Smooth muscle cell (in vitro differentiated cells): ENCODE measurements at regions not wholly inside any gene's neighbourhood (a gene's known extent, or its start where the extent isn't known, plus 50 kb on each side); places are given as distances from the start of the nearest gene placed in this dataset.

ENCODE experiments used
- DNase-seq: peaks from one replicate; lab custom pipeline; 2025; ENCODE audit not compliant: unreplicated experiment; lab: John Stamatoyannopoulos, UW
- H2AFZ ChIP-seq: fragments of 200-600 bp; sonication (generic); 2 replicates; pipeline ENCODE4 v1.6.0; 2016; ENCODE audit warnings: antibody characterized with exemption, low read depth, mild to moderate bottlenecking
- H3F3A ChIP-seq: fragments of 200-600 bp; sonication (generic); 2 replicates; pipeline ENCODE4 v1.6.0; 2017; ENCODE audit warnings: antibody characterized with exemption, low read depth
- H3K27ac ChIP-seq: fragments of 200-600 bp; sonication (generic); 2 replicates; pipeline ENCODE4 v1.5.1; 2016; ENCODE audit warnings: low read depth, mild to moderate bottlenecking
- H3K27me3 ChIP-seq: fragments of 200-600 bp; sonication (generic); 2 replicates; pipeline ENCODE4 v1.6.1; 2016; ENCODE audit warnings: low read depth, mild to moderate bottlenecking
- H3K36me3 ChIP-seq: fragments of 200-600 bp; sonication (generic); 2 replicates; pipeline ENCODE4 v1.5.1; 2016; ENCODE audit warnings: low read depth
- H3K4me1 ChIP-seq: fragments of 200-600 bp; sonication (generic); 2 replicates; pipeline ENCODE4 v1.5.1; 2016; ENCODE audit warnings: low read depth
- H3K4me2 ChIP-seq: fragments of 200-600 bp; sonication (generic); 2 replicates; pipeline ENCODE4 v1.6.0; 2016; ENCODE audit warnings: mild to moderate bottlenecking
- H3K4me3 ChIP-seq: fragments of 200-600 bp; sonication (generic); 2 replicates; pipeline ENCODE4 v1.5.1; 2016; ENCODE audit warnings: mild to moderate bottlenecking
- H3K79me2 ChIP-seq: fragments of 200-600 bp; sonication (generic); 2 replicates; pipeline ENCODE4 v1.6.0; 2016; ENCODE audit warnings: low read depth, mild to moderate bottlenecking
- H3K9ac ChIP-seq: fragments of 200-600 bp; sonication (generic); 2 replicates; pipeline ENCODE4 v1.6.0; 2016; ENCODE audit warnings: low read depth
- H3K9me3 ChIP-seq: fragments of 200-600 bp; sonication (generic); replicated peaks from 2 replicates; pipeline ENCODE4 v1.5.1; 2016; ENCODE audit warnings: low read depth
- H4K20me1 ChIP-seq: fragments of 200-600 bp; sonication (generic); 2 replicates; pipeline ENCODE4 v1.6.0; 2016; ENCODE audit warnings: low read depth
- CTCF ChIP-seq: fragments of 200-600 bp; sonication (generic); IDR thresholded peaks from 2 replicates; pipeline ENCODE4 v1.5.1; 2017; ENCODE audit warnings: borderline replicate concordance, mild to moderate bottlenecking, antibody characterized with exemption; ENCODE audit not compliant: insufficient read depth, poor library complexity, severe bottlenecking
- WGBS: methylation state at CpG from one replicate; pipeline ENCODE4 v1.1.7; 2016; ENCODE audit warnings: low lambda C conversion rate; 5-methylcytosine and 5-hydroxymethylcytosine counted together

DNA sequence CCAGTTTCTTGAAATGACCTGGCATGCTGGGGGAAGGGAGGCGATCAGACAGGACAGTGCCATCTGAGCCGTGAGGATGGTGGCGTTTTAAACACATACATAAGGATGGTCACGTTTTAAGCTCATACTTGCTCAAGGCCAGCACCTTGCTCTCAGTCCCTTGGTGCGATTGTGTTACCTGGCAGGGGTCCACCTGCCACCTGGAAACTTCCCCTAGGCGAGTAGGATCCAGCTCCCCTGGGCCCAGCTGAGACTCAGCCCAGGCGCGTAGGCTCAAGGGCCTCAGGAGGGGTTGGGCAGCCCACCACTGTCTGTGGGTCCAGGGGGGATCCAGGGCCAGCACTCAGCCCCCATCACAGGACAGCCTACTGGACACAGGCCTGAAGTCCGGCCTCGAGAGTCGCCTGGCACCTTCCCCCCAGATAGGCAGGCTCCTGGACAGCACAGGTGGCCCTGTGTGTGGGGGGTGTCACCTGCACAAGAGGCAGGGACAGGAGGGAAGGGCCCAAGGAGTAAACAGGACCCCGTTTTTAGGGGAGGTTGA is 185.8 kb downstream of the BRD1 start:
- no peak overlapping the region for H3K9ac ChIP-seq
- no peak for TF ChIP-seq CTCF
- no peak overlapping the region for H3K4me3 ChIP-seq
- 94% methylated on average over 12 of the region's 12 CpGs for WGBS
- H3K36me3 ChIP-seq, result no peaks in the 10 kb centered on the region
- no peaks in the 10 kb centered on the region for H3K27me3 ChIP-seq
- no peaks in the 10 kb centered on the region for H4K20me1 ChIP-seq
- no peaks in the 10 kb centered on the region for H3K79me2 ChIP-seq
- no peaks in the 10 kb centered on the region for H3K9me3 ChIP-seq
- H2AFZ ChIP-seq, result no peak overlapping the region
- no peaks in the 10 kb centered on the region for H3F3A ChIP-seq
- no peak for DNase-seq
- H3K4me1 ChIP-seq, result no peaks in the 10 kb centered on the region
- no peak overlapping the region for H3K4me2 ChIP-seq
- no peak overlapping the region for H3K27ac ChIP-seq

DNA sequence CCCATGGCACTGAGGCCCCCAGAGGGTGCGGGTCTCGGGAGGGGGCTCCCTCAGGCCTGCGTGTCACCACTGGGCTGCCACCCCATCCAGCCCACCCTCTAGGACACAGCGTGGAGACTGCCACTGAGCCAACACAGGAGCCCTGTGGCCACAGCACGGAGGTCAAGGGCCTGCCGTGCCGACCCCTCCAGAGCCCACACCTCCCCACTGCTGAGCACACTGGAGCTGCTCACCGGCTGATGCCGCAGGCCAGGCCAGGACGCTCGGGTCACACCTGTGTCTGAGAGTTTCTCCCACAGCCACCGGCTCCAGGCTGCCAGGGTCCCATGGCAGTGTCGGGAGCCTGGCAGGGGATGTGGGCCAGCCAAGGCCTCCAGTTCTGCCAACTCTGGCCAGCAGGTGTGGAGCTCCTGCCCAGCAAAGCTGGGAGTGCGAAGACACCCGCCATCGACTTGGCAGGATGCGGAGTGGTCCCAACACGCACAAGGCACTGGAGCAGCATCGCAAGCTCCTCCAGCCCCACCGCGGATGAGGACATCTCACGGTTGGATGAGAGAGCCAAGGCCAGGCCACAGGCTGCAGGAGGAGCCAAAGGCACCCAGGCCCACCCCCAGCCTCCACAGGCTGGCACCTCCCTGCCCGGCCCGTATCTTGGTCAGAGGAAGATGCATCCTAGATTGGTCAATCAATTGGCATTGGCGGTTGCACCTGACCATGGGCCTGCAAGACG is 187.1 kb downstream of the BRD1 start:
- no peak overlapping the region for H3K4me2 ChIP-seq
- no peak for DNase-seq
- H3K4me1 ChIP-seq, result no peaks in the 10 kb centered on the region
- no peak overlapping the region for H2AFZ ChIP-seq
- no peak overlapping the region for H3K9ac ChIP-seq
- H3K27ac ChIP-seq, result no peak overlapping the region
- 84% methylated on average over 22 of the region's 26 CpGs for WGBS
- H3F3A ChIP-seq, result no peaks in the 10 kb centered on the region
- H3K4me3 ChIP-seq, result no peak overlapping the region
- no peaks in the 10 kb centered on the region for H4K20me1 ChIP-seq
- H3K79me2 ChIP-seq, result no peaks in the 10 kb centered on the region
- no peaks in the 10 kb centered on the region for H3K9me3 ChIP-seq
- no peaks in the 10 kb centered on the region for H3K36me3 ChIP-seq
- no peaks in the 10 kb centered on the region for H3K27me3 ChIP-seq
- TF ChIP-seq CTCF, result no peak

GRCh38 chr22:49639956-49640355 is 187.7 kb downstream of the BRD1 start:
- no peak overlapping the region for H3K27ac ChIP-seq
- H3K9me3 ChIP-seq, result no peaks in the 10 kb centered on the region
- no peaks in the 10 kb centered on the region for H4K20me1 ChIP-seq
- no peak for DNase-seq
- no peaks in the 10 kb centered on the region for H3K4me1 ChIP-seq
- no peaks in the 10 kb centered on the region for H3K36me3 ChIP-seq
- H3K4me2 ChIP-seq, result no peak overlapping the region
- H3K27me3 ChIP-seq, result no peaks in the 10 kb centered on the region
- 87% methylated on average over 5 of the region's 12 CpGs for WGBS
- TF ChIP-seq CTCF, result no peak
- no peak overlapping the region for H3K4me3 ChIP-seq
- no peak overlapping the region for H3K9ac ChIP-seq
- H3F3A ChIP-seq, result no peaks in the 10 kb centered on the region
- H2AFZ ChIP-seq, result no peak overlapping the region
- no peaks in the 10 kb centered on the region for H3K79me2 ChIP-seq

DNA sequence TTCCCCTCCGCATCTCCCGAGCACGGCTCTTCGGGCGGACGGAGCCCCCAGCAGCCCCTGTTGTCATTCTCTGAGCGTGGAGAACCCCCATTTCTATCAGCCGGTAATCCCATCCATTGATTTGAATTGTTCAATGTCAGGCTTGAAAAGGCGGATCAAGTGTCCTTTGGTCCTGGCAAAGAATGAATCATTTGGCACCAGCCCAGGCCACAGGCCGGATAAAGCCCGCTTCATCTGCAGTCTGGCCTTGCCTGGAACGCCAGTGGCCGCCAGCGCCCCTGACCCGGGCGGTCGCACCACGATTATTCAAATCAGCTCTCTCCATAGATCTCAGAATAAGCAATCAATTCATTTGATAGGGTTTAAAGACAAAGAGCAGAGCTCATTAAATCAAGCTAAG is 188.9 kb downstream of the BRD1 start:
- Histone ChIP-seq H3K27me3 (no peaks in the 10 kb centered on the region), H3K4me2 (no peak overlapping the region), H3F3A (no peaks in the 10 kb centered on the region), H2AFZ (no peak overlapping the region), H3K9me3 (no peaks in the 10 kb centered on the region), H3K36me3 (no peaks in the 10 kb centered on the region), H3K27ac (no peak overlapping the region), H3K79me2 (no peaks in the 10 kb centered on the region), H3K4me3 (no peak overlapping the region), H3K9ac (no peak overlapping the region), H3K4me1 (no peaks in the 10 kb centered on the region), H4K20me1 (no peaks in the 10 kb centered on the region)
- 90% methylated on average over 18 of the region's 18 CpGs for WGBS
- no peak for DNase-seq
- TF ChIP-seq CTCF, result no peak
